ENCODE measurements at regions not wholly inside any gene's neighbourhood (a gene's known extent, or its start where the extent isn't known, plus 50 kb on each side); places are given as distances from the start of the nearest gene placed in this dataset.

GRCh38 chr14:101206556-101206955, 303.0 kb upstream of the RTL1 start:
- TF ChIP-seq CTCF (IDR thresholded peaks at IDR 0.05; ENCODE audit: low read depth, low read length), result no peak
- TF ChIP-seq EZH2phosphoT487 (IDR thresholded peaks at IDR 0.05; ENCODE audit: low read depth), result no peak

Measured in OCI-LY3 (cell line).